HEK293T (cell line): ENCODE measurements at regions not wholly inside any gene's neighbourhood (a gene's known extent, or its start where the extent isn't known, plus 50 kb on each side); places are given as distances from the start of the nearest gene placed in this dataset.

ENCODE experiments used
- ARNT ChIP-seq: fragments of 450-650 bp; IDR thresholded peaks from 2 replicates; pipeline ENCODE4 v1.6.1; 2017; ENCODE audit warnings: mild to moderate bottlenecking
- BHLHE40 ChIP-seq: fragments of 450-650 bp; IDR thresholded peaks from 2 replicates; pipeline ENCODE4 v1.6.1; 2016; ENCODE audit warnings: mild to moderate bottlenecking, moderate library complexity, borderline replicate concordance
- CTBP1 ChIP-seq: fragments of 450-650 bp; IDR thresholded peaks from 2 replicates; pipeline ENCODE4 v1.6.1; 2016; ENCODE audit warnings: borderline replicate concordance
- FOXA1 ChIP-seq: fragments of 450-650 bp; IDR thresholded peaks from 2 replicates; pipeline ENCODE4 v1.6.1; 2016; ENCODE audit warnings: mild to moderate bottlenecking
- FOXK2 ChIP-seq: fragments of 450-650 bp; IDR thresholded peaks from 2 replicates; pipeline ENCODE4 v1.6.1; 2016; ENCODE audit warnings: mild to moderate bottlenecking
- FOXM1 ChIP-seq: fragments of 450-650 bp; IDR thresholded peaks from 2 replicates; pipeline ENCODE4 v1.6.1; 2017; ENCODE audit warnings: mild to moderate bottlenecking, borderline replicate concordance
- HDGF ChIP-seq: fragments of 450-650 bp; IDR thresholded peaks from 2 replicates; pipeline ENCODE4 v1.6.1; 2017; ENCODE audit warnings: antibody characterized with exemption, borderline replicate concordance
- L3MBTL2 ChIP-seq: fragments of 450-650 bp; conservative IDR thresholded peaks from 2 replicates; pipeline ENCODE4 v1.6.1; 2016; ENCODE audit warnings: mild to moderate bottlenecking
- LEF1 ChIP-seq: fragments of 450-650 bp; IDR thresholded peaks from 2 replicates; pipeline ENCODE4 v1.6.1; 2017; ENCODE audit warnings: mild to moderate bottlenecking, borderline replicate concordance
- SP1 ChIP-seq: fragments of 450-650 bp; IDR thresholded peaks from 2 replicates; pipeline ENCODE4 v1.6.1; 2017
- SUZ12 ChIP-seq: fragments of 450-650 bp; IDR thresholded peaks from 2 replicates; pipeline ENCODE4 v1.6.1; 2016; ENCODE audit warnings: mild to moderate bottlenecking
- TARDBP ChIP-seq: fragments of 450-650 bp; IDR thresholded peaks from 2 replicates; pipeline ENCODE4 v1.6.1; 2016
- ZNF384 ChIP-seq: fragments of 450-650 bp; IDR thresholded peaks from 2 replicates; pipeline ENCODE4 v1.6.1; 2016

DNA sequence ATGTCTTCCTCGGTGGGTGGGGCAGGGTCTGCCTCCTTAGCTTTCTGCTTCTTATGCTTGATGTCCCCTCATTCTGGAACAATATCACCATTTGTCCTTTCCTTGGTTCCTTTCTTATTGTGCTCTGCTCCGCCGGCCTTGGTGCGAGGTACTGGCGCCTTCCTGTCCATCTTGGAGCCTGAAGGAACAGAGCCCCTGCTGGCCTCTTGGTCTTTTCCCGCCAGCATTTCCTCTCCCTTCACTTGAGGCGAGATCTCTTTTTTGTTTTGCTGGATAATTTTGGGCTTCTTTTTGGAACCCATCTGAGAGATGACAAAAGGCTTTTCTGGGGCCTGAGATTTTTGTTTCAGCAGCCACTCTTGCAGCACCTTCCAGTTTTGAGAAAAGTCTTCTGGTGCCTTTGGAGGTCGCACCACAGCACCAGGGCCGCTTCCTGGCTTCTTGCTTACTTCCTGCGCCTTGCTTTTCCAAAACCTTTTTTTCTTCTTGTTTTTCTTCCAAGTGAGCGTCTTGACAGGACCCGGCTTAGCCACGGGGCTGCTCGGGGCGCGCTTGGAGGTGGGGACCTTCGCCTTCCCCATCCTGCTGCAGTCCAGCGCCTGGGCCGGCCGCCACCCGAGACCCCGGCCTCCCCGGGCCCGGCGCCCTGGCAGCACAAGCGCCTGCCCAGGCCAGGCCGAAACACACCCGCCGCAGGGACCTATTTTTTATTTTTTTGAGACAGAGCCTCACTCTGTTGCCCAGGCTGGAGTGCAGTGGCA is 127.1 kb downstream of the KLF13 start:
- TF ChIP-seq SP1 (no peak), HDGF (no peak), ARNT (no peak), SUZ12 (no peak), FOXM1 (no peak), FOXK2 (no peak), TARDBP (no peak), BHLHE40 (no peak), CTBP1 (no peak), FOXA1 (no peak), L3MBTL2 (no peak), LEF1 (no peak), ZNF384 (no peak)
